Stomach (tissue), 4 donors: ENCODE measurements at regions not wholly inside any gene's neighbourhood (a gene's known extent, or its start where the extent isn't known, plus 50 kb on each side); places are given as distances from the start of the nearest gene placed in this dataset.

Experiments used
- CTCF ChIP-seq, 7 experiments: fragments of 450-650 bp in 4 of 7; fragments of 200-600 bp in 3 of 7; sonication (generic) in 3 of 7; IDR thresholded peaks; one replicate each; pipeline ENCODE4 v1.5.1; 2016 to 2019; ENCODE audit warnings: antibody characterized with exemption in 7 of 7, control low read depth in 2 of 7, mild to moderate bottlenecking in 1 of 7
- EP300 ChIP-seq: sonication (generic); formaldehyde crosslinking; IDR thresholded peaks from one replicate; pipeline ENCODE4 v1.6.1; 2017; ENCODE audit warnings: antibody characterized with exemption
- POLR2A ChIP-seq, 4 donors: fragments of 450-650 bp; IDR thresholded peaks; one replicate each; pipeline ENCODE4 v1.6.1; 2016; ENCODE audit warnings: antibody characterized with exemption in 4 of 4, control low read depth in 2 of 4, mild to moderate bottlenecking in 1 of 4, moderate library complexity in 1 of 4
- POLR2AphosphoS5 ChIP-seq, 3 donors: sonication (generic); formaldehyde crosslinking; IDR thresholded peaks; one replicate each; pipeline ENCODE4 v1.6.1; 2016; ENCODE audit warnings: antibody characterized with exemption in 3 of 3

GRCh38 chr5:108461628-108462367 is 79.9 kb upstream of the FBXL17 start:
- TF ChIP-seq CTCF (IDR thresholded peaks at IDR 0.05) (no peak), POLR2AphosphoS5 (IDR thresholded peaks at IDR 0.05) (no peak), EP300 (no peak), POLR2A (IDR thresholded peaks at IDR 0.05) (no peak)
